Lower lobe of right lung (tissue), 2 donors: ENCODE measurements at regions not wholly inside any gene's neighbourhood (a gene's known extent, or its start where the extent isn't known, plus 50 kb on each side); places are given as distances from the start of the nearest gene placed in this dataset.
"Not testable (repeated sequence)": the region's sequence is repeated elsewhere in the genome, so short reads cannot be mapped to it uniquely, and the experiment has no call there.

Experiments
- ATAC-seq, 2 donors: fragments of 200-7000 bp; cut with Tn5 transposase; one replicate each; pipeline ENCODE4 v1.9.1; 2020 to 2022; ENCODE audit warnings: mild to moderate bottlenecking in 2 of 2, moderate library complexity in 2 of 2
- DNase-seq: peaks from one replicate; pipeline ENCODE4 v3.0.0-alpha.2; 2020
- H3K27ac ChIP-seq: fragments of 200-600 bp; one replicate; pipeline ENCODE4 v1.8.0; 2022
- H3K27me3 ChIP-seq: fragments of 200-600 bp; one replicate; pipeline ENCODE4 v1.8.0; 2022; ENCODE audit warnings: low read depth
- H3K36me3 ChIP-seq: fragments of 200-600 bp; one replicate; pipeline ENCODE4 v1.8.0; 2022; ENCODE audit warnings: mild to moderate bottlenecking
- H3K4me1 ChIP-seq: fragments of 200-600 bp; one replicate; pipeline ENCODE4 v1.8.0; 2022
- H3K4me3 ChIP-seq: fragments of 200-600 bp; one replicate; pipeline ENCODE4 v1.8.0; 2022; ENCODE audit warnings: mild to moderate bottlenecking
- H3K9me3 ChIP-seq: fragments of 200-600 bp; one replicate; pipeline ENCODE4 v1.8.0; 2022
- CTCF ChIP-seq: fragments of 200-600 bp; IDR thresholded peaks from one replicate; pipeline ENCODE4 v1.8.0; 2022; ENCODE audit warnings: antibody characterized with exemption, mild to moderate bottlenecking
- intact Hi-C: fragments of 100-400 bp; cut with DNase I; formaldehyde crosslinking; loops from one replicate; pipeline ENCODE4 v1.11.0; 2022
- donor health status: DM: no; HTN: yes; CAD: no; lungs with severe emphysema.

DNA sequence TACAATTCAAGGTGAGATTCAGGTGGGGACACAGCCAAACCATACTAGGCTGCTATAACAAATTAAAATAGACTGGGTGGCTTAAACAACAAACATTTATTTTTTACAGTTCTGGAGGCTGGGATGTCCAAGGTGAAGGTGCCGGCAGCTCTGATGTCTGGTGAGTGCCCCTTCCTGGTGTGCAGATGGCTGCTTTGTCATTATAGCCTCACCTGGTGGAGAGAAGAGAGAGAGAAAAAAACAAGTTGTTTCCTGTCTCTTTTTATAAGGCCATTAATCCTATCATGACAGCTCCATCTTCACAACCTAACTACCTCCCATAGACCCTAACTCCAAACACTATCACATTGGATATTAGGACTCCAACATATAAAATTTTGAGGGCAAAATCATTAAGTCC is 279.7 kb downstream of the ZIC1 start:
- no peak overlapping the region for H3K4me3 ChIP-seq
- intact Hi-C loops: no loop called here
- ATAC-seq: no peak
- no peak for DNase-seq
- H3K4me1 ChIP-seq: no peaks in the 10 kb centered on the region
- H3K36me3 ChIP-seq: no peaks in the 10 kb centered on the region
- H3K27me3 ChIP-seq: no peaks in the 10 kb centered on the region
- no peaks in the 10 kb centered on the region for H3K9me3 ChIP-seq
- no peak overlapping the region for H3K27ac ChIP-seq
- no peak for TF ChIP-seq CTCF

- no peak for TF ChIP-seq CTCF
- ATAC-seq: no peak
- no peaks in the 10 kb centered on the region for H3K4me1 ChIP-seq
- intact Hi-C loops: no loop called here
- no peak overlapping the region for H3K27ac ChIP-seq
- no peaks in the 10 kb centered on the region for H3K27me3 ChIP-seq
- no peak overlapping the region for H3K4me3 ChIP-seq
- no peak for DNase-seq
- H3K9me3 ChIP-seq: no peaks in the 10 kb centered on the region
- no peaks in the 10 kb centered on the region for H3K36me3 ChIP-seq
These were observed 290.1 kb downstream of the ZIC1 start for GRCh38 chr3:147699175-147699838.

DNA sequence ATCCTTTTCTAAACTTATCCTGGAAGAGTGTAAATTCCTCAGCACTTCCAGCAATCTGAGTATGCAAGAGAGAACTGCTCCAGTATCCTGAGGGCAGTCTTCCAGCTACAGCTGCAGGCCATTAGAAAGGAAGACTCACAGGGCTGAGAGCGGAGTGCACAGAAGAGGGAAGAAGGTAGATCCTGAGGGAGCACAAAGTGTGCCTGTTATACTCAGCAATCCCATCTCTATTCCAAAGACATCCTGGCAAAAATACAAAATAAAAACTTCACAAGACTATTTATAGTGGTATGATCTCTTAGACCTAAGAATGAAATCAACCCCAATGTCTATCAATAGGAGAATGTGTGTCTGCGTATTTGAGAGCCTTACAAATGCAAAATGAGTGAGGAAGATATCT is 292.0 kb downstream of the ZIC1 start:
- Histone ChIP-seq H3K4me1 (no peaks in the 10 kb centered on the region), H3K27ac (no peak overlapping the region), H3K4me3 (no peak overlapping the region), H3K9me3 (no peaks in the 10 kb centered on the region), H3K36me3 (no peaks in the 10 kb centered on the region), H3K27me3 (no peaks in the 10 kb centered on the region)
- no peak for DNase-seq
- no peak for ATAC-seq
- TF ChIP-seq CTCF: no peak
- intact Hi-C loops: no loop called here

DNA sequence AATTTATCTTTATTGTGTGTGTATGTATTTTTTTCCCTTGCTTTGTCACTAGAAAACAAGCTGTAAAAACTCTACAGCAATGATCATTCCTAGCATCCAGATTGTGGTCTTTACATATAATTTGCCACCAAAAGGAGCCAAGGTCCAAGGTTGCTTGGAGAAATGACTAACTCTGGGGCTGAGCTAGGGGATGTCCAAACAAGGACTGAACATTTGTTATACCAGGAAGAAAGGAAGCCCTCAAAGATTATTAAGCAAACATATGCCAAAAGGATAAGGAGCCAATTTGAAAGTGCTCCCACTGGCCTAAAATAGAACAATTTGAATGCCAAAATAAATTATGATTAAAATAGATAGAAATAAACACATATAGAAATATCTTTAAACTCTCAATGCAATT is 293.3 kb downstream of the ZIC1 start:
- Histone ChIP-seq H3K27ac (no peak overlapping the region), H3K4me1 (no peaks in the 10 kb centered on the region), H3K27me3 (no peaks in the 10 kb centered on the region), H3K36me3 (no peaks in the 10 kb centered on the region), H3K9me3 (no peaks in the 10 kb centered on the region), H3K4me3 (no peak overlapping the region)
- intact Hi-C loops: no loop called here
- TF ChIP-seq CTCF: no peak
- ATAC-seq (no peak), DNase-seq (no peak)

- TF ChIP-seq CTCF: no peak
- DNase-seq: no peak
- intact Hi-C loops: no loop called here
- Histone ChIP-seq H3K27ac (no peak overlapping the region), H3K4me1 (no peaks in the 10 kb centered on the region), H3K27me3 (no peaks in the 10 kb centered on the region), H3K4me3 (no peak overlapping the region), H3K36me3 (no peaks in the 10 kb centered on the region), H3K9me3 (peaks cover 3% of the 10 kb centered on the region)
- ATAC-seq: peak in 1 of 2 donors; percentile 24
These were observed 296.5 kb downstream of the ZIC1 start for GRCh38 chr3:147705651-147706051.

DNA sequence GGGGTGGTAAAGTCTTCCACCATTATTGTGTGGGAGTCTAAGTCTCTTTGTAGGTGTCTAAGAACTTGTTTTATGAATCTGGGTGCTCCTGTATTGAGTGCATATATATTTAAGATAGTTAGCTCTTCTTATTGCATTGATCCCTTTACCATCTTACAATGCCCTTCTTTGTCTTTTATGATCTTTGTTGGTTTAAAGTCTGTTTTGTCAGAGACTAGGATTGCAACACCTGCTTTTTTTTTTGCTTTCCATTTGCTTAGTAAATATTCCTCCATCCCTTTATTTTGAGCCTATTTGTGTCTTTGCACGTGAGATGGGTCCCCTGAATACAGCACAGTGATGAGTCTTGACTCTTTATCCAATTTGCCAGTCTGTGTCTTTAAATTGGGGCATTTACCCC is 301.6 kb downstream of the ZIC1 start:
- intact Hi-C loops, H3K27me3 ChIP-seq, H3K9me3 ChIP-seq, H3K36me3 ChIP-seq, H3K4me1 ChIP-seq, H3K4me3 ChIP-seq, H3K27ac ChIP-seq, ATAC-seq, DNase-seq: not testable (repeated sequence)
